GM18868 (cell line): ENCODE measurements at regions not wholly inside any gene's neighbourhood (a gene's known extent, or its start where the extent isn't known, plus 50 kb on each side); places are given as distances from the start of the nearest gene placed in this dataset.

Experiments
- ATAC-seq: cut with Tn5 transposase; IDR thresholded peaks from one replicate; pipeline ENCODE4 v1.9.1; 2021; ENCODE audit warnings: mild to moderate bottlenecking, moderate library complexity; ENCODE audit not compliant: unreplicated experiment

DNA sequence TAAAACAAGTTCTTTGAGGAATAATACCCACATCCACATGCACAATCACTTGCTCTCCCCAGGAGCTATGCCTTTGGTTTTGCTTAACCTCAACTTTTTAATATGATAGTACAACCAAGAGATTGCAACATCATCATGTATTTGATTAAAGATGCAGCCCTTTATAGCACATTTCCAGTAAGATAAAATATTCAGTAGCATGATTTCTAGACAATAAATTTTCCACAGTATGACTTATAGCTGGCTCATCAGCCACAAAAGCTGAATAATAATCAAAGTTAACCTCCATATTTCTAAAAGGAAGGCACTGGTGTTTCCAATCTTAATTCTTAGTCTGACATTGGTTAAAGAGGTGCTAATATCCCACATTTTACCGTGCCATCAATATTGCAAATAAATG lies 622.5 kb downstream of the TBL1XR1 start:
- no peak for ATAC-seq

DNA sequence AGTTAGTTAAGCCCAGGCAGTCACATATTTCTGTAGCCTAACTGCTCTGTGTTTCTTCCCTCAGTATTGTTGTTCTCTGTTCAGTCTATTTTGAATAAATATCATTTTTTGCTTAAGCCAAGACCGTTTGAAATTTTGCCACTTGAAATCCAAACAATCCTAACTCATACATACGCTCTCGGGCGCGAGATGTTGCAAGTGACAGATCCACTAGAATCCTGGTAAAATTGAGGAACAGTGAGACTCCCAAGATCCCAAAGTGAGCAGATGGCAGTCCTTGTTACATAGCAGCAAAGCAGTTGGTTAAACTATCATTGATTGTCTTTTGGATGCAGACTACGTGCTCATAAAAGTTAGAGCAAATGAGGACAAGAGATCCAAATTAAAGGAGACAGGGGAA lies 625.4 kb downstream of the TBL1XR1 start:
- ATAC-seq, result no peak

DNA sequence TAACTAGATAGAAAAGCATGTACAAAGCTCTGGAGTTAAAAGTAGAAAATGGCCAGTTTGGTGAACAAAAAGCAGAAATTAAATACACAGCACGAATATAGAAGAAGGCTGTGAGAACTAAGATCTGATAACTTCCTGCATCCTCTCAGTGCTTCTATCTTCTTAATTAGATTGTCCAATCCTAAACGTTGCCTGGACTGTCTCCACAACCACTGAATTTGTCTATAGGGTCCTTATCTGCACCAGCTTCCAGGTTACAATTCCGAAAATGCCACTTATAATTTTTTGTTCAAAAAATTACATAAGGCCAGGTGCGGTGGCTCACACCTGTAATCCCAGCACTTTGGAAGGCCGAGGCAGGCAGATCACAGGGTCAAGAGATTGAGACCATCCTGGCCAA lies 626.3 kb downstream of the TBL1XR1 start:
- no peak for ATAC-seq

DNA sequence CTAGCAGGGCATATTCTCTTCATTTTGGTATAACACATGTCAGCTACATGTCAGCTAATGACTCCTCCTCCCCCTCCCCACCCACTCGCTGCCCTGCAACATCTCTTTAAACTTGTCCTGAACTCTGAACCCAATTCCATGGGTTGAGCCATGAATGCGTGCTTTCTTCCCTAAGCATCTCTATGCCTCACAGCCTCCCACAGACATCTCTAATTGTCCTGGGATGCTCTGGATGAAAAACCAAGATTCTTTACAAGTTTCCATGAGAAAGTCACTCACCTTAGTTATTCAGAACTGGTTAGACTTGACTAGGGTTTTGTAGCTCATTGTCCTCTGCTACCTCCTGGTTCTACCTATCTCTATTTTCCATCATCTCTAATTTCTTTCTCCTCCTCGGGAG lies 629.1 kb downstream of the TBL1XR1 start:
- no peak for ATAC-seq

DNA sequence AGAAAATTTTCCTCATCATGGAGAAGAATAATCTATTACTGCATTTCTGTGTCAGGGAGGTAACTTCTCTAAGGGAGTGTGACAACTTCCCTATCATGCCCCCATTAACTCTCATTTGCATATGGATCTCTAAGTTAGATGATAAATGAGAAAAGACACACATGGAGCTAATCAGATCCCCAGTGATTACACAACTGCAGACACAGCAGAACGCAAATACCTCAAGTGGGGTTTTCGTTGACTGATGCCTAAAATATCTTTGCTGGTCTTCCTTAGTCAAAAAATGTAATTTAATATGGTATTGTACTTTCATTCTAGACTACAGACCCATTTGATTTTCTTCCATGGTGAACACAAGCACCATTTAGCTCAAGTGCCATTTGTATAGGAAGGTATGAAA lies 630.5 kb downstream of the TBL1XR1 start:
- no peak for ATAC-seq

DNA sequence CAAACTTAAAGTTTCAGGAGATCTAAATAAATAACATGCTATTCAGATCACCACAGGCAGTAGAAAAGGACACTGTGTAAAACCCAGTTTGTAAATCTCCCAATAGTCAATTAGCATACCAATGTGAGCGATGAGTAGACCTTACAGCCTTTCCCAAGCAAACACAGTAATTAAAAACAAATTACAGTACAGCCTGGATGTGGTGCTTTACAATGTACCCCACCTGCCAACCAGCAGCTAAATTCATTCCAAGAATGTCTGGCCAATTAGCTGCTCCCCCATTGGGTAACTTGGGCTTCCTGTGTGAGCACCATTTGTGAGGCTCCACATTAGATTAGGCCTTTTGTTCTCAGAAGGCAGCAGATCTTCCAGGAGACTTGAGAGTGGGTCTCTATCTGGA lies 635.0 kb downstream of the TBL1XR1 start:
- no peak for ATAC-seq

DNA sequence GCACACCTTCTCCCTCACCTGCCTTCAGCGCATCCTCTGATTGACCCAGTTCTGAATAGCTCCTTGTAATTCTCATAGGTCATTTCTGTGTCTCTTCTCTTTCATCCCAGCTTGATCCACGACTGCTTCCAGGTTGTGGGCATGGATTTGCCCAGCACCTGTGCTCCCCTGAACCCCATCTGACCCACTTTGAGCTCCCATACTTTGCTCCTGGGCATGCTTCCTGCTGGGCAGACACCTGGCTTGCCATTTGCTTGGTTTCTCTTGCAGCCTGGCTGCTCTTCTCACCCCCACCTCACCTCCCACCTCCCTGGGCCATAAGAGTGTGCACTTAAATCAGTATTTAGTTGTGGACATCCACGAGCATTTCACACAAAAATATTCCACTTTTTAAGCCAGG lies 635.5 kb downstream of the TBL1XR1 start:
- no peak for ATAC-seq

DNA sequence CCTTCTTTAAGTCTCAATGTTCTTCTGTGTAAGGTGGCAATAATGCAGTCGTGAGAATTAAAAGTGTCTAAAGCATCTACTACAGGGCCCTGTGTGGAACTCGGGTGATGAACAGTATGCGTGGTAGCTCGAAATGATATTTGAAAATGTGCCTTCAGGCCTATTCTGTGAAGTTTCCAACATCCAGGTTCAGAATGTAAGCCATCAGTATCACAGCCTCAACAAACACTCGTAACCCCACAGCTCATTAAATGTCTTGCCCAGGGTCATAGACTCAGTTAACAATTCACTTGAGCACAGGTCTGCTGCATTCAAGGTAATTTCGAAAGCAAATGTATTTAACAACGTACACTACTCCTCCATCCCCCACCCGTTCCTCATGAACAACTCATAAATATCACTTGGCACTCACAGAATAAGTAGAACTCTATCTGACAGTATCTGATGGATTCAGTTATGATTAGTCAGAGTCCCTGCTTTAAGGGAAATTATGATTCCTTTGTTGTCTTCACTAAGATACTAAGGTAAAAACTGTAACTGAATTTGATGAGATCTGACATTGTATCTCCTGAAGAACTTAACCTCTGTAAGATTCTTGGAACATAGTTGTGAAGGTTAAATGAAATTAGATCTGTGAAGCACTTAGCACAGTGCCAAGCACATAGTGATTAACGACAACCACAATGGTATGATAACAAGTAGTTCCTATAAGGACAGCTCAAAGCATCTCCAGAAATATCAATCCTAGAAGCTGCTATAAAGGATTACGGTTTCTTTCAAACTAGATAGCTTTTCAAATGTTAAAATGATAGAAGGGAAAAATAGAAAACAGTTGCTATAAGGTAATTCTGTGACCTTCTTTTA lies 642.3 kb downstream of the TBL1XR1 start:
- no peak for ATAC-seq

DNA sequence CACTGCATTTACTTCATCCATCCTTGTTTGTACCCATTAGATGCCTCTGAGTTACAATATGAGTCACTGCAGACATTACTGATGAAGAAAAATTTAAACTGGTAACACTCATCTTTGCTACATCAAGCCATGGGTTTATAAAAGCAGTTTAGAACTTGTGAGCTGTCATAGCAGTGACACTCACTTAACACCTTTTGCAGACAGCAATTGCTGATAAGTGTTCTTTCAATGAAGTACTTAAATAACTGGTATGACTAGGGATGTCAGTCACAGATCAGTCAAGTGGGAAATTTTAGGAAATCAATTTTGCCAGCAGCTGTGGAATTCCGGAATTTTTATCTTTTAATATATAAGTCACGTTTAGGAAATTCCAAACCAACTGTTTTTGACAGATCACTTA lies 643.0 kb downstream of the TBL1XR1 start:
- no peak for ATAC-seq

DNA sequence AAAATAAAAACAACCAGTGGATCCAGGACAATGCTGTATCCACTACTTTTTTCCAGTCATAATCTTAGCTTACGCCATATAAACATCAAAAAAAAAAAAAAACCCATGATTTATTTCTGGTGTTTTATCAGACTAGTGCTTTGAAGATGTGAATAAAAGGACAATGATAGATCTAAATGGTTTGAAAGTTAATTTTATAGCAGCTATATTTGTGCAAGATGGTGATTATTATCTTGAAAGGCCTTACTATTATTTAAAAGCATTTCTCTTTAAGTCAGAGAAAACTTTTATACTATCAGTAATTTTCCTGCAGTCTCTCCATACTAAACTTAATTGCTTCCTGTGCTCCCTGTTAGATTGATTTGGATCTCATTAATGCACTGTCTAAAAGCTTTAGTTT lies 670.3 kb downstream of the TBL1XR1 start:
- ATAC-seq, result no peak

DNA sequence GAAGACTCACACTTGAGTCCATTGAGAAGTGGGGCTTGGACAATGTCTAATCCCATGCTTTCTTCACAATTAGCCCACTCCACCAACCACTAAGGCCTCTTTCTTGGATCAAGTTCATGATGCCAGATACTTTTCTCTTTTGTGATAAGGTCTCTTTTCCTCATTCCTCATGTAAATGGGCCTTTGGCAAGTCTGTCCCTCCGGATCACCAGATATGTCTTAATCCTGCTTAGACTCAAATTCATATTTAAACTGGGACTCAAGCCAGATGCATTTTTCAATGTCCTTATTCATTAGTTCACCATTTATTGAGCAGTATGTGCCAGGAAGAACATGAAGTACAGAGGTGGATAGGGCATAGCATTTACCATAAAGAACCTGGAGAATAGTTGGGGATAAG lies 671.1 kb downstream of the TBL1XR1 start:
- no peak for ATAC-seq

DNA sequence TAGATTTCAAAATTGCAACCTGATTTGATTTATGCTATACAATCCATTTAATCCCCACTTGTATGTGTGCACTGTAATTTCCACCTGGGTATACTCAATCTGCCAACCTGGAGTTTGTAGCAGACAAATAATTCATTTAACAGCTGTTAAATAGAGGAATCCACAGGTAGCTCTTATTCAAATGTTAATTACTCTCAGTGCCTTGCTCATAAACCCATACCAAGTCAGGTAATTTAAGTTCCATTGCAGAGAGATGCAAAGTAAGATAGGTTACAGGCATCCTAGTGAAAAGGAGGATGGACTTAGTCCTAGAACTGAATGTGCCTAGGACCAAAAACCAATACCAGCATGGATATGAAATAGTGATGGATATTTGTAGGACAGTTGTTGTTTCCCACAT lies 674.2 kb downstream of the TBL1XR1 start:
- no peak for ATAC-seq

DNA sequence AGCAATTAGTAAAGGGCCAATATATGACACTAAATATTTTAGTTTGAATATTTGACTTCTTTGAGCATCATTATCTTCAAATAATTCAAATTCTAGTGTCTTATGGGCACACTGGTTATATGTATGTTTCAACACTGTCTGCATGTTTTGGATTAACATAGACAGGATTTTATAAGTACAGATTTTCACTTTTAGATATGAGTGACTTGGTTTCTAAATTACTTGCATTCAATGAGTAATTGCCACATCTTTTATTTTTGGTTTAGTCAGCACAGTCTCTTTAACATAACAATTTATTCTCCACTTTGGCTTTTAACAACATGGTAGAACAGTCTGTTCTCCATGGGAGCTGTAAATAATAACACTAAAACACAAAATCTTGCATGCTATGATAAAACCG lies 674.8 kb downstream of the TBL1XR1 start:
- ATAC-seq, result no peak

DNA sequence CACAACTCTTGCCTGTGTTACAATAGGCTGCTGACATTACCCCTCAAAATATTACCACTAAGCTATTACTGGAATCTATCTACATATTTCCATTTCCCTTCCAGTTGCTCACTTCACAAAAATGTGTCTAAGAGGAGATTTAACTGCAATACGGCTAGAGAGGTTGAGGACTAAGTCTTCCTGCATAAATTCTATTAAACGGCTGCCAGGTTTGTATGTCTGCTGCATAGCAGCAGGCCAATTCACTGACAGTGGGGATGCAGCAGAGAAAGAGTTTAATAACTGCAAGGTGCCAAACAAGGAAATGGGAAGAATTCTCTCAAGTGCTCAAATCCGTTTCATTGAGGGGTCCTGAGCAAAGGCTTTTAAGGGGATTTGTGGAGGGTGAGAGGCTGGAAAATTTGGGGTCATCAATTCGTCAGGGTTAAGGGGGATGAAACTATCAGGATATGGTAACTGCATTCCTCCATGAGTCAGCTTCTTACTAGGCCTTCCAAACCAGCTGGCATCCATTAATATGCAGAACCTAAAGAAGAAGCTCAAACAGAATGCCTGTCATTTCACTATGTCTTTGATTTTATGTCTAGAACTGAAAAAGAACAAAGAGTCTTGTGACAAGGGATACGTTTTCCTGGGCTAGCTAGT lies 675.6 kb downstream of the TBL1XR1 start:
- no peak for ATAC-seq

DNA sequence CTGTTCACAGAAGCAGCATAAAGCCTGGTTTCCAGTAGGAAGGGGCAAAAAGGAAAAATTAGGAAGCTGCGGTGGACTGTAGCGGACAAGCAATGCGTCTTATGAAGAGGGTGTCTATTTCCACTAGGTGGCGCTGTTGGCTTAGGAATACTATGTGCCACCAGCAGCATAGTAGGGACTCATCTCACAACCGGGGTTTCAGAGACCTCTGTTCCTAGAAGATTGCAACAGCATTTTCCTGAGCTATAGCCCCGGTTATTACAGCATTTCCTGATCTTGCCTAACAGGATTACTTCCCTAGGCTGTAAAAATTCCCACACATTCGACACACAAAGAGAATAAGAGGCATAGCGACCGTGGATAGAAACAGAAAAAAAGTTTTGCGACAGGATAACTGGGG lies 683.0 kb downstream of the TBL1XR1 start:
- ATAC-seq, result no peak

DNA sequence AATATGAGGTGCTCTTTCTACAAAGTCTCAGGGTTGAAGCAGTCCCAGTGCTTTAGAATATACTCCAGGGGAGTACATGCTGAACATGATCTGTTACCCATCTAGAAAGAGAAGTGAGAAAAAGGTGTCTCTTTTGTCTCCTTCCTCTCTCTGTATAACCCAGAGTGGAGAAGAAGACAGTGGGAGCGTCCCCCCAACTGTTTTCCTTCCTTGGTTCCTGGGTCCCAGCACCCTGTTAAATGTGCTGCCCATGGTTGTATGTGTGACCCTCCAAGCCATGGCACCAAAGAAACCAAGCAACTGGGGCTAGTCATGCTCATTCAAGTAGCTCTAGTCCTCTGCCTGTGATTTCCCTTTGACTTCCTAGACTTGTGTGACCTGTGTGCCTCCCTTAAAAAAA lies 683.7 kb downstream of the TBL1XR1 start:
- no peak for ATAC-seq

DNA sequence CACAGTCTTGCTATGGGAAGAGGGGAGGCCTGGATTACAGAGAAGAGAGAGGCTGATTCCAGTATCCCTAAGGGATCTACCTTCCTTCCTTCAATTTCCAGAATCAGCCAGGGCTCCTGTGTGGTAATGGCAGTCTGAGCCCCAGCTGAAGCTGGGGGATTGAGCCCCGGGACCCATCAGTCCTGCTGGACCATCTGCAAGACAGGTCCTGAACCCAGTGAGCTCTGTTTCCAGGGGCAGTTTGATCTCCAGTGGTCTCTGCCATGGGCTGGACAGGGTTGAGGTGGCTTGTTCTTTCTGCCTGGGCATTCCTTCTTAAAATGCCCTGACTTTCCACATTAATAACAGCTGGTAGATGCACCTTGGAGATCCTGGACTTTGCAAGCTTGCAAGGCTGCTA lies 685.2 kb downstream of the TBL1XR1 start:
- no peak for ATAC-seq

DNA sequence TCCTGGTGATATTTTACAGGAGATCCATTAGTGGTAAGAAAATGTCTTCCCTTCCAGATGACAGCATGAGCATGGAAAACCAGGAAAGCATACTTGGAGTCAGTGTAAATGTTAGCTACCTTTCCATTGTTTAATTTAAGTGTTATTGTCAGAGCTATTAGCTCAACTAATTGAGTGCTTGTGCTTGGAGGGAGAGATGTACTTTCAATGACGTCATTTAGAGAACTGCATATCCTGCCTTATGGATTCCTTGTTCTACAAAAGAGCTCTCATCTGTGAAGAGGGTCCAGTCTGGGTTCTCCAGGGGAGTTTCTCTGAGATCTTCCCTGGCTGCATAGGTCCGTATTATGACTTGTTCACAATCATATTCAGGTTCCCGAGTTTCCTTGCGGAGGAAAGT lies 687.2 kb downstream of the TBL1XR1 start:
- no peak for ATAC-seq

DNA sequence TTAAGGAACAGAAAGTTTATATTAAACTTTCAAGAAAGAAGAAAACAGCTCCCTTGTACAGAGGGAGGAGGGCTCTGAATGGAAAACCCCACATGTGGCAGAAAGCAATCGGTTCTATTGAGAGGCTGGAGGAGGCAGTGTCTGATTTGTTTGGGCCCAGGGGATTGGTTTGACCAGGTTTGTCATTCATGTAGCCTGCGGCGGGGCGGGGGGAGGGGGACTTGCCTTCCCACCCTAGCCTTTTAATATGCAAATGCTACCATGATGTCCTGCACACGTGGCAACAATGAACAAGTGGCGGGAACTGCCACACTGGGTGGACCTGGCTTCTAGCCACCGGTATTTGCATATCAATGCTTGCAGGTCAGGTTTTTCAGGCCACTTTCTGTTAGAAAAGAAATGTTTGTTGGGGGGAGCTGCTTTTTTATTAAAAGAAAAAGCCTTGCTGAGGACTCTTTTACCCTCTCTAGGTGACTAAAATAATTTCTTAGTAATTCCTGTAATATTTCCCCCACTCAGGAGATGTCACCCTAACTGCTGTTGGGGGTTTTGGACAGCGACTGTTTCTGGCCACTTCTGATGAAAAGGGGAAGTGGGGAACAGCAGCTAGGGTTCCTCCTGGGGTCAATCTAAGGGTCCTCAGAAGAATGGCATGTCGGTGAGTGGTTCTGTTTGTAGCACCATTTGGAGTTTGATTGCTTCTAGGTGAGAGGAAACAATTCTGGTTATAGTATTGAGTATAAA lies 691.2 kb downstream of the TBL1XR1 start:
- ATAC-seq, result peak; percentile 52

DNA sequence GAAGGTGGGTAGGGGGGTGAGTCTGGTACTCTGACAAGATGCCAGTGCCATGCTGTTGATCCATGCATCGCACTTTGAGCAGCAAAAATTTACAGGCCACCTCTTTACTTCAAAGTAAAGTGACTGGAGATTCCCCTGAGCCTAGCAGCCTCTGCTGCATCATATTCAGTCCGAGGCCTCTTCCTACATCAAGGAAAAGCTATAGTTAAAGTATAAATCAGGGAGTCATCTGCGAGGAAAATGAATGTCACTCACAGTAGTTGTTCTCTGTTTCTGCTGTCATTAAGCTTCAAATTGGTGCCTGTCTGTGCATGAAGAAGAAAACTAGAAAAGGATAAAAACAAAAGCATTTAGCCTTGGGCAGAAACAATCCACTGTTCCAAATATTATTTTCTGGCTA lies 706.2 kb downstream of the TBL1XR1 start:
- ATAC-seq, result no peak

DNA sequence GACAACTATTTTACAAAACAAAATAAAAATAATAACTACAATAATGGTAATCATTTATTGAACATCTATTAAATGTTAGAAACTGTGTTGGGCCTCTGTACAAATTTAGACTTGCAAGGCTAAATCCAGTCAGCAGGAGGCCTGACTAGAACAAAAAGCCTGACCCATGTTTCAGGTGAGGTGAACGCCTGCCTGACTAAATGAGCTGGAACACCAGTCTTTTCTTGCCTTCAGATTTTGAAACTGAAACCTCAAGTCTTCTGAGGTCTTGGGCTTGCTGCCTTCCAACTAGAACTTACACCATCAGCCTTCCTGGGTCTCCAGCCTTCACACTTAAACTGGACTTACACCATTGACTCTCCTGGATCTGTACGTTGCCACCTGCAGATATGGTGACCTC lies 706.9 kb downstream of the TBL1XR1 start:
- peak; percentile 85 for ATAC-seq

DNA sequence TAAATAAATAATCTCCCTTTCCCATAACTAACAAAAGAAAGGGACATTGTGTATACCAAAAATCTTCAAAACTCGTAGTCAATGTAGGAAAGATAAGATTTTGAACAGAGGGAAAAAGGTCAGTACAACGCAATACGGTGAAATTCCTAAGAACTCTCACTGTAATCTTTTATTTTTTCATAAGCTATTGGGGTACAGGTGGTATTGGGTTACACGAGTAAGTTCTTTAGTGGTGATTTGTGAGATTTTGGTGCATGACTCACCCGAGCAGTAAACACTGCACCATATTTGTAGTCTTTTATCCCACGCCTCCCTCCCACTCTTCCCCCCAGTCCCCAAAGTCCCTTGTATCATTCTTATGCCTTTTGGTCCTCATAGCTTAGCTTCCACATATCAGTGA lies 718.0 kb downstream of the TBL1XR1 start:
- ATAC-seq, result no peak
